SK-N-SH treated with all-trans-retinoic acid at 6 μM for 48 hours (cell line): ENCODE measurements at regions not wholly inside any gene's neighbourhood (a gene's known extent, or its start where the extent isn't known, plus 50 kb on each side); places are given as distances from the start of the nearest gene placed in this dataset.
"Not testable (repeated sequence)": the region's sequence is repeated elsewhere in the genome, so short reads cannot be mapped to it uniquely, and the experiment has no call there.

Experiments used
- ATAC-seq: fragments of 200-7000 bp; cut with Tn5 transposase; 3 replicates; pipeline ENCODE4 v1.9.1; 2020; ENCODE audit warnings: mild to moderate bottlenecking, moderate library complexity
- ARNTL ChIP-seq: fragments of 450-650 bp; formaldehyde crosslinking; IDR thresholded peaks from 2 replicates; pipeline ENCODE4 v1.5.0; 2020; ENCODE audit warnings: low read depth, mild to moderate bottlenecking, moderate library complexity, borderline replicate concordance
- BACH2 ChIP-seq: fragments of 250-450 bp; sonication (Bioruptor Pico); IDR thresholded peaks from 2 replicates; pipeline ENCODE4 v1.9.0; 2021; ENCODE audit warnings: mild to moderate bottlenecking, borderline replicate concordance
- CSDC2 ChIP-seq: fragments of 250-450 bp; sonication (Bioruptor Pico); IDR thresholded peaks from 2 replicates; pipeline ENCODE4 v1.5.0; 2020; ENCODE audit warnings: mild to moderate bottlenecking, moderate library complexity
- ESRRG ChIP-seq: fragments of 250-450 bp; sonication (Bioruptor Pico); IDR thresholded peaks from 2 replicates; pipeline ENCODE4 v1.6.1; 2021; ENCODE audit warnings: mild to moderate bottlenecking
- GLIS3 ChIP-seq: fragments of 250-450 bp; sonication (Bioruptor Pico); IDR thresholded peaks from 2 replicates; pipeline ENCODE4 v1.5.0; 2020; ENCODE audit warnings: mild to moderate bottlenecking, moderate library complexity
- ISL1 ChIP-seq: fragments of 250-450 bp; sonication (Bioruptor Pico); IDR thresholded peaks from 2 replicates; pipeline ENCODE4 v2.1.2; 2022; ENCODE audit warnings: mild to moderate bottlenecking, moderate library complexity
- OSR1 ChIP-seq: fragments of 250-450 bp; sonication (Bioruptor Pico); IDR thresholded peaks from 2 replicates; pipeline ENCODE4 v1.8.0; 2022; ENCODE audit warnings: moderate library complexity, mild to moderate bottlenecking, inconsistent platforms
- RARB ChIP-seq: fragments of 250-450 bp; sonication (Bioruptor Pico); IDR thresholded peaks from 2 replicates; pipeline ENCODE4 v1.8.0; 2021; ENCODE audit warnings: mild to moderate bottlenecking, moderate library complexity
- SNAI2 ChIP-seq: fragments of 250-450 bp; sonication (Bioruptor Pico); IDR thresholded peaks from 2 replicates; pipeline ENCODE4 v1.5.0; 2020; ENCODE audit warnings: mild to moderate bottlenecking, moderate library complexity
- TCF4 ChIP-seq: fragments of 250-450 bp; sonication (Bioruptor Pico); IDR thresholded peaks from 2 replicates; pipeline ENCODE4 v1.8.0; 2021; ENCODE audit warnings: mild to moderate bottlenecking, moderate library complexity, borderline replicate concordance
- TOX ChIP-seq: fragments of 250-450 bp; sonication (Bioruptor Pico); IDR thresholded peaks from 2 replicates; pipeline ENCODE4 v1.8.0; 2021; ENCODE audit warnings: mild to moderate bottlenecking, moderate library complexity, borderline replicate concordance
- ZC3H10 ChIP-seq: fragments of 250-450 bp; sonication (Bioruptor Pico); IDR thresholded peaks from 2 replicates; pipeline ENCODE4 v1.5.1; 2021; ENCODE audit warnings: mild to moderate bottlenecking, moderate library complexity
- ZFP3 ChIP-seq: fragments of 250-450 bp; sonication (Bioruptor Pico); IDR thresholded peaks from 2 replicates; pipeline ENCODE4 v1.5.0; 2020; ENCODE audit warnings: mild to moderate bottlenecking, moderate library complexity
- ZFP30 ChIP-seq: fragments of 450-650 bp; formaldehyde crosslinking; IDR thresholded peaks from 2 replicates; pipeline ENCODE4 v1.5.0; 2022; ENCODE audit warnings: mild to moderate bottlenecking, moderate library complexity
- ZNF565 ChIP-seq: fragments of 450-650 bp; formaldehyde crosslinking; conservative IDR thresholded peaks from 2 replicates; pipeline ENCODE4 v1.5.0; 2020; ENCODE audit warnings: low read depth, mild to moderate bottlenecking, moderate library complexity
- ZNF70 ChIP-seq: fragments of 450-650 bp; formaldehyde crosslinking; IDR thresholded peaks from 2 replicates; pipeline ENCODE4 v1.5.0; 2020; ENCODE audit warnings: mild to moderate bottlenecking, moderate library complexity
- ZNF8 ChIP-seq: fragments of 450-650 bp; formaldehyde crosslinking; IDR thresholded peaks from 2 replicates; pipeline ENCODE4 v1.5.0; 2020; ENCODE audit warnings: mild to moderate bottlenecking, moderate library complexity
- TF ChIP-seq, protein P1 (sequence below): fragments of 250-450 bp; sonication (Bioruptor Pico); IDR thresholded peaks from 2 replicates; pipeline ENCODE4 v1.5.1; 2020; ENCODE audit warnings: low read depth, mild to moderate bottlenecking, moderate library complexity
- TF ChIP-seq, protein P2 (sequence below): fragments of 250-450 bp; sonication (Bioruptor Pico); IDR thresholded peaks from 2 replicates; pipeline ENCODE4 v1.8.0; 2020; ENCODE audit warnings: mild to moderate bottlenecking, moderate library complexity, borderline replicate concordance
- TF ChIP-seq, protein P3 (sequence below): fragments of 250-450 bp; sonication (Bioruptor Pico); IDR thresholded peaks from 2 replicates; pipeline ENCODE4 v1.5.1; 2021; ENCODE audit warnings: mild to moderate bottlenecking, moderate library complexity
- TF ChIP-seq, protein P4 (sequence below): fragments of 250-450 bp; sonication (Bioruptor Pico); IDR thresholded peaks from 2 replicates; pipeline ENCODE4 v1.8.0; 2021; ENCODE audit warnings: low read depth, mild to moderate bottlenecking, moderate library complexity, borderline replicate concordance

DNA sequence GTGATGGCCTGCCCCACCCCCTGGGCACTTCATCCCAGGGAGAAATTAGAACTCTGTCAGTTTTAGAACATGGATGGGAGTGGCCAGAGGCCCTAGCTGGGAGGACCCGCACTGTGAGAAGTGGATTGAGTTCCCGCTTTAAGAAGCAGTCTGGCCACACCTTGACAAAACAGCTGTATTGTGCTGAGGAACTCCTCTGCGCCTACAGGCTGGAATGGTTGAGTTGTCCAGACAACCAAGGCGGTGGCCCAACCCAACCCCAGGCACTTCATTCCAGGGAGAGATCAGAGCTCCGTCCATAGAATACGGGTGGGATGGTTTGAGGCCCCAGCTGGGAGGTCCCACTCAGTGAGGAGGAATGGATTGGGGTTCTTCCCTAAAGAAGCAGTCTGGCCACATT, 196.0 kb downstream of the TMEM26 start:
- no peak for ATAC-seq
- TF ChIP-seq BACH2: no peak
- no peak for TF ChIP-seq TCF4 (CRISPR knock-in tag)
- TF ChIP-seq CSDC2 (CRISPR knock-in tag): no peak
- no peak for TF ChIP-seq RARB (CRISPR knock-in tag)
- TF ChIP-seq ISL1 (CRISPR knock-in tag): no peak
- TF ChIP-seq TOX (CRISPR knock-in tag): no peak
- no peak for TF ChIP-seq GLIS3
- TF ChIP-seq, protein P1, sequence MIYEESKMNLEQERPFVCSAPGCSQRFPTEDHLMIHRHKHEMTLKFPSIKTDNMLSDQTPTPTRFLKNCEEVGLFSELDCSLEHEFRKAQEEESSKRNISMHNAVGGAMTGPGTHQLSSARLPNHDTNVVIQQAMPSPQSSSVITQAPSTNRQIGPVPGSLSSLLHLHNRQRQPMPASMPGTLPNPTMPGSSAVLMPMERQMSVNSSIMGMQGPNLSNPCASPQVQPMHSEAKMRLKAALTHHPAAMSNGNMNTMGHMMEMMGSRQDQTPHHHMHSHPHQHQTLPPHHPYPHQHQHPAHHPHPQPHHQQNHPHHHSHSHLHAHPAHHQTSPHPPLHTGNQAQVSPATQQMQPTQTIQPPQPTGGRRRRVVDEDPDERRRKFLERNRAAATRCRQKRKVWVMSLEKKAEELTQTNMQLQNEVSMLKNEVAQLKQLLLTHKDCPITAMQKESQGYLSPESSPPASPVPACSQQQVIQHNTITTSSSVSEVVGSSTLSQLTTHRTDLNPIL (CRISPR knock-in tag): no peak
- TF ChIP-seq ZNF8 (CRISPR knock-in tag): no peak
- no peak for TF ChIP-seq ZFP30
- no peak for TF ChIP-seq OSR1 (CRISPR knock-in tag)
- TF ChIP-seq ZNF565 (CRISPR knock-in tag): no peak
- TF ChIP-seq ZC3H10 (CRISPR knock-in tag): no peak
- TF ChIP-seq, protein P2, sequence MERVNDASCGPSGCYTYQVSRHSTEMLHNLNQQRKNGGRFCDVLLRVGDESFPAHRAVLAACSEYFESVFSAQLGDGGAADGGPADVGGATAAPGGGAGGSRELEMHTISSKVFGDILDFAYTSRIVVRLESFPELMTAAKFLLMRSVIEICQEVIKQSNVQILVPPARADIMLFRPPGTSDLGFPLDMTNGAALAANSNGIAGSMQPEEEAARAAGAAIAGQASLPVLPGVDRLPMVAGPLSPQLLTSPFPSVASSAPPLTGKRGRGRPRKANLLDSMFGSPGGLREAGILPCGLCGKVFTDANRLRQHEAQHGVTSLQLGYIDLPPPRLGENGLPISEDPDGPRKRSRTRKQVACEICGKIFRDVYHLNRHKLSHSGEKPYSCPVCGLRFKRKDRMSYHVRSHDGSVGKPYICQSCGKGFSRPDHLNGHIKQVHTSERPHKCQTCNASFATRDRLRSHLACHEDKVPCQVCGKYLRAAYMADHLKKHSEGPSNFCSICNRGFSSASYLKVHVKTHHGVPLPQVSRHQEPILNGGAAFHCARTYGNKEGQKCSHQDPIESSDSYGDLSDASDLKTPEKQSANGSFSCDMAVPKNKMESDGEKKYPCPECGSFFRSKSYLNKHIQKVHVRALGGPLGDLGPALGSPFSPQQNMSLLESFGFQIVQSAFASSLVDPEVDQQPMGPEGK (CRISPR knock-in tag): no peak
- no peak for TF ChIP-seq ESRRG (CRISPR knock-in tag)

DNA sequence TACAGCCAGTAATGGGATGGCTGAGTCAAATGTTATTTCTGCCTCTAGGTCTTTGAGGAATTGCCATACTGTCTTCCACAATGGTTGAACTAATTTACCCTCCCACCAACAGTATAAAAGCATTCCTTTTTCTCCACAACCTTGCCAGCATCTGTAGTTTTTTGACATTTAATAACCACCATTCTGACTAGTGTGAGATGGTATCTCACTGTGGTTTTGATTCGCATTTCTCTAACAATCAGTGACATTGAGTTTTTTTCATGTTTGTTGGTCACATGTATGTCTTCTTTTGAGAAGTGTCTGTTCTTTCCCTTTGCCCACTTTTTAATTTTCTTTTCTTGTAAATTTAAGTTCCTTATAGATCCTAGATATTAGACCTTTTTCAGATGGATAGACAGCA, 200.9 kb downstream of the TMEM26 start:
- ATAC-seq: not testable (repeated sequence)

DNA sequence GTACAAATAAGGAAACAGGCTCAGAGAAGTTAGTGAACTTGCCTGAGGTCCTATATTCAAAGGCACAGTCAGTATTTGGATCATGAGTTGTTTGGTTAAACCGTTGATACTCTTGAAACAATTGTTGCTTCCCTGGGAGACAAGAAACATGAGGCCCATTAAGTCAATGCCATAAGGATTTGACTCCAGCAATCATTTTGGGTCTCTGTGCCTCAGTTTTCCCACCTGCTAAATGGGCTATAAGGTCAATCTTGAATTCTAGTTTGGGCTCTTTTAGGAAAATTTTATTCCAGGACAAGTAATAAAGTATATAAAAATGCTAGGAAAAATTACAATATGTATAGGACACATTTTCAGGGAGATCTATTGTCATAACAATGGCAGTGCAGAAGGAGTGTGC, 202.1 kb downstream of the TMEM26 start:
- TF ChIP-seq ISL1 (CRISPR knock-in tag) (no peak), OSR1 (CRISPR knock-in tag) (no peak), ZNF565 (CRISPR knock-in tag) (no peak), TCF4 (CRISPR knock-in tag) (no peak), ZNF8 (CRISPR knock-in tag) (no peak), RARB (CRISPR knock-in tag) (no peak), ARNTL (CRISPR knock-in tag) (no peak), ZNF70 (CRISPR knock-in tag) (no peak), ZC3H10 (CRISPR knock-in tag) (no peak), ZFP30 (no peak), SNAI2 (no peak), ZFP3 (no peak), BACH2 (no peak)
- TF ChIP-seq, protein P3, sequence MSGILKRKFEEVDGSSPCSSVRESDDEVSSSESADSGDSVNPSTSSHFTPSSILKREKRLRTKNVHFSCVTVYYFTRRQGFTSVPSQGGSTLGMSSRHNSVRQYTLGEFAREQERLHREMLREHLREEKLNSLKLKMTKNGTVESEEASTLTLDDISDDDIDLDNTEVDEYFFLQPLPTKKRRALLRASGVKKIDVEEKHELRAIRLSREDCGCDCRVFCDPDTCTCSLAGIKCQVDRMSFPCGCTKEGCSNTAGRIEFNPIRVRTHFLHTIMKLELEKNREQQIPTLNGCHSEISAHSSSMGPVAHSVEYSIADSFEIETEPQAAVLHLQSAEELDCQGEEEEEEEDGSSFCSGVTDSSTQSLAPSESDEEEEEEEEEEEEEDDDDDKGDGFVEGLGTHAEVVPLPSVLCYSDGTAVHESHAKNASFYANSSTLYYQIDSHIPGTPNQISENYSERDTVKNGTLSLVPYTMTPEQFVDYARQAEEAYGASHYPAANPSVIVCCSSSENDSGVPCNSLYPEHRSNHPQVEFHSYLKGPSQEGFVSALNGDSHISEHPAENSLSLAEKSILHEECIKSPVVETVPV (CRISPR knock-in tag): no peak
- TF ChIP-seq, protein P4, sequence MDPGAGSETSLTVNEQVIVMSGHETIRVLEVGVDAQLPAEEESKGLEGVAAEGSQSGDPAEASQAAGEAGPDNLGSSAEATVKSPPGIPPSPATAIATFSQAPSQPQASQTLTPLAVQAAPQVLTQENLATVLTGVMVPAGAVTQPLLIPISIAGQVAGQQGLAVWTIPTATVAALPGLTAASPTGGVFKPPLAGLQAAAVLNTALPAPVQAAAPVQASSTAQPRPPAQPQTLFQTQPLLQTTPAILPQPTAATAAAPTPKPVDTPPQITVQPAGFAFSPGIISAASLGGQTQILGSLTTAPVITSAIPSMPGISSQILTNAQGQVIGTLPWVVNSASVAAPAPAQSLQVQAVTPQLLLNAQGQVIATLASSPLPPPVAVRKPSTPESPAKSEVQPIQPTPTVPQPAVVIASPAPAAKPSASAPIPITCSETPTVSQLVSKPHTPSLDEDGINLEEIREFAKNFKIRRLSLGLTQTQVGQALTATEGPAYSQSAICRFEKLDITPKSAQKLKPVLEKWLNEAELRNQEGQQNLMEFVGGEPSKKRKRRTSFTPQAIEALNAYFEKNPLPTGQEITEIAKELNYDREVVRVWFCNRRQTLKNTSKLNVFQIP (CRISPR knock-in tag): no peak
- TF ChIP-seq, protein P1 (CRISPR knock-in tag): no peak
- TF ChIP-seq, protein P2 (CRISPR knock-in tag): no peak
- no peak for ATAC-seq
